Nephron (organoid): ENCODE measurements at regions not wholly inside any gene's neighbourhood (a gene's known extent, or its start where the extent isn't known, plus 50 kb on each side); places are given as distances from the start of the nearest gene placed in this dataset.
A peak's percentile ranks its signal among the peaks of the same experiment; 100 is the strongest.

Experiments
- H3K27ac Mint-ChIP-seq, 3 experiments: 2 replicates each; pipeline ENCODE4 v1.8.0; 2020; ENCODE audit warnings: mixed read lengths in 3 of 3, mild to moderate bottlenecking in 2 of 3, moderate library complexity in 1 of 3
- H3K27me3 Mint-ChIP-seq: 2 replicates; pipeline ENCODE4 v1.8.0; 2021; ENCODE audit warnings: low read depth, mild to moderate bottlenecking, moderate library complexity, mixed read lengths
- H3K36me3 Mint-ChIP-seq: 2 replicates; pipeline ENCODE4 v1.8.0; 2020; ENCODE audit warnings: low read depth, mixed read lengths
- H3K4me1 Mint-ChIP-seq: 2 replicates; pipeline ENCODE4 v1.8.0; 2020; ENCODE audit warnings: mixed read lengths
- H3K4me3 Mint-ChIP-seq, 3 experiments: 2 replicates each; pipeline ENCODE4 v1.8.0; 2020; ENCODE audit warnings: mild to moderate bottlenecking in 3 of 3, mixed read lengths in 3 of 3, moderate library complexity in 2 of 3
- H3K9me3 Mint-ChIP-seq: 2 replicates; pipeline ENCODE4 v1.8.0; 2020; ENCODE audit warnings: mixed read lengths
- TF ChIP-seq, protein P1 (sequence below), 3 experiments: fragments of 200-600 bp; sonication (generic); IDR thresholded peaks; one replicate each; pipeline ENCODE4 v1.5.0; 2021; ENCODE audit warnings: antibody characterized with exemption in 3 of 3; ENCODE audit not compliant: unreplicated experiment in 3 of 3

DNA sequence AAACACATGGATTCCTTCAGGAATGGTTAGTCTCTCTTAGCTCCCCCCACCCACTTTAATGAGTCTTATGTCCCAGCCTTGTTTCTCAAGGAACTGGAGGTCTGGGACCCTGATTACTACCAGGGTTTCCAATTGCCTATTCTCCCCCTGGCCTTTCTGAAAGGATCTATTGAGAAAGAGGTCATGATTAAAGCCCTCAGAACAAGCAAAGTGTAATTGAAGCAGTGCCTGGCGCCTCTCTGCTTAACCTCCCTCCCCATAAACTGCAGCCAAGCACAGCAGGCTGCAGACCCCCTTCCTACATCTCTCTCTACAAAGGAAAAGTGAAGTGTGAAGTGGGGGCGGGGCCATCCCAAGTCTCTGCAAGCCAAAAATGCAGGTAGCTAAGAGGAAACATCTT is 159.7 kb upstream of the CDH11 start:
- H3K4me3 Mint-ChIP-seq: no peak overlapping the region
- H3K27me3 Mint-ChIP-seq: peaks cover 4% of the 10 kb centered on the region
- no peaks in the 10 kb centered on the region for H3K9me3 Mint-ChIP-seq
- no peaks in the 10 kb centered on the region for H3K36me3 Mint-ChIP-seq
- H3K4me1 Mint-ChIP-seq: peaks cover 52% of the 10 kb centered on the region
- H3K27ac Mint-ChIP-seq: peak overlapping the region; percentile 30 to 79 (median 49)
- TF ChIP-seq, protein P1, sequence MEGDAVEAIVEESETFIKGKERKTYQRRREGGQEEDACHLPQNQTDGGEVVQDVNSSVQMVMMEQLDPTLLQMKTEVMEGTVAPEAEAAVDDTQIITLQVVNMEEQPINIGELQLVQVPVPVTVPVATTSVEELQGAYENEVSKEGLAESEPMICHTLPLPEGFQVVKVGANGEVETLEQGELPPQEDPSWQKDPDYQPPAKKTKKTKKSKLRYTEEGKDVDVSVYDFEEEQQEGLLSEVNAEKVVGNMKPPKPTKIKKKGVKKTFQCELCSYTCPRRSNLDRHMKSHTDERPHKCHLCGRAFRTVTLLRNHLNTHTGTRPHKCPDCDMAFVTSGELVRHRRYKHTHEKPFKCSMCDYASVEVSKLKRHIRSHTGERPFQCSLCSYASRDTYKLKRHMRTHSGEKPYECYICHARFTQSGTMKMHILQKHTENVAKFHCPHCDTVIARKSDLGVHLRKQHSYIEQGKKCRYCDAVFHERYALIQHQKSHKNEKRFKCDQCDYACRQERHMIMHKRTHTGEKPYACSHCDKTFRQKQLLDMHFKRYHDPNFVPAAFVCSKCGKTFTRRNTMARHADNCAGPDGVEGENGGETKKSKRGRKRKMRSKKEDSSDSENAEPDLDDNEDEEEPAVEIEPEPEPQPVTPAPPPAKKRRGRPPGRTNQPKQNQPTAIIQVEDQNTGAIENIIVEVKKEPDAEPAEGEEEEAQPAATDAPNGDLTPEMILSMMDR (IDR thresholded peaks at IDR 0.05; ENCODE audit: unreplicated experiment in 3 of 3): no peak

DNA sequence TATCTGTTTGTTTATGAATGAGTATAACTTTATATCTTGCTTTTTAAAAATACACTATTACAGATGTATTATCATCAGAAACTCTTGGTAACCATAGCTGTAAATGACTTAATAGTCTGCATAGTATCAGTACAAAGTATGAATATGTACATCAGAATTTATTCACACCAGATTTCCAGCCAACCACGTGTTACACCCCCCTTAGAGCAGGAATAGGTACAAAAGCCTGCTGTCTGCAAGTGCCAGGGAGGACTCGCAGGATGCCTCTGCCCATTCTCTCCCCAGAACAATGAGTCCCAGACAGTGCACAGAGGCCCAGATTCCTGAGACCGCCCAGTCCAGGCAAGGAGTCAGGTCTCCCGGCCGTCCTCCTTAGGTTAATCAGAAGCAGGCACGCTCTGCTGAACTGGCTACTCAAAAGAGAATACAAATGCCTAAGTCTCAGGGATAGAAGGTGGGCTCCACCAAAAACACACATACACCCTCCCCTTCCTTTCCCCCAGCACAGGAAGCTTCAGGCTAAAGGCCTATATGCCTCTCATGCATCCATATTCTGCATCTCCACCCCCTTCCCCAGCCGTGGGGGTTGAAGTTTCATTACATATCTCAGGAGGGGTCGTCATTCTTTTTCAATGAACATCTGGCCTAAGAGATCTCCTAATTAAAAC is 159.1 kb upstream of the CDH11 start:
- Mint-ChIP-seq H3K4me1 (peaks cover 52% of the 10 kb centered on the region), H3K4me3 (no peak overlapping the region), H3K27me3 (peaks cover 4% of the 10 kb centered on the region), H3K36me3 (no peaks in the 10 kb centered on the region), H3K9me3 (no peaks in the 10 kb centered on the region), H3K27ac (peak overlapping the region; percentile 30 to 79 (median 49))
- TF ChIP-seq, protein P1 (IDR thresholded peaks at IDR 0.05; ENCODE audit: unreplicated experiment in 3 of 3): no peak

DNA sequence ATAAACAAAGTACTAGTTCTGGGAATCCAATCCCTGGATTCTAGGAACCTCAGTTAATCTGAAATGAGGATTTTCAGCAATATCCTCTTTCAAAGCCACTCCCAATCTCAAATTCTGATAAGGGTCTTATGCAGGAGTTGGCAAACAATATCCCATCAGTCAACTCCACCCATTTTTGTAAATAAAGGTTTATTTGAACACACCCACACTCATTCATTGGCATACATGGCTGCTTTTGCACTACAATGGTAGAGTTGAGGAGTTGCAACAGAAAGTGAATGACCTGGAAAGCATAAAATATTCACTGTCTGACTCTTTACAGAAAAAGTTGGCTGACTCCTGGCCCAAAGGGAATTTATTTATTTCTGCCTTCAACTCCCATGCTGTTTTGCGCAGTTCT is 157.7 kb upstream of the CDH11 start:
- H3K4me3 Mint-ChIP-seq: no peak overlapping the region
- no peaks in the 10 kb centered on the region for H3K36me3 Mint-ChIP-seq
- H3K4me1 Mint-ChIP-seq: peaks cover 39% of the 10 kb centered on the region
- no peak overlapping the region for H3K27ac Mint-ChIP-seq
- H3K9me3 Mint-ChIP-seq: no peaks in the 10 kb centered on the region
- TF ChIP-seq, protein P1 (IDR thresholded peaks at IDR 0.05; ENCODE audit: unreplicated experiment in 3 of 3): no peak
- H3K27me3 Mint-ChIP-seq: peaks cover 4% of the 10 kb centered on the region

- Mint-ChIP-seq H3K27ac (no peak overlapping the region), H3K4me3 (no peak overlapping the region), H3K36me3 (no peaks in the 10 kb centered on the region), H3K27me3 (peaks cover 4% of the 10 kb centered on the region), H3K9me3 (no peaks in the 10 kb centered on the region), H3K4me1 (peaks cover 32% of the 10 kb centered on the region)
- TF ChIP-seq, protein P1 (IDR thresholded peaks at IDR 0.05; ENCODE audit: unreplicated experiment in 3 of 3): no peak
These were observed 157.0 kb upstream of the CDH11 start for GRCh38 chr16:65278874-65279273.

- no peaks in the 10 kb centered on the region for H3K36me3 Mint-ChIP-seq
- no peak overlapping the region for H3K4me3 Mint-ChIP-seq
- H3K4me1 Mint-ChIP-seq: no peaks in the 10 kb centered on the region
- TF ChIP-seq, protein P1 (IDR thresholded peaks at IDR 0.05; ENCODE audit: unreplicated experiment in 3 of 3): no peak
- peaks cover 7% of the 10 kb centered on the region for H3K27me3 Mint-ChIP-seq
- no peak overlapping the region for H3K27ac Mint-ChIP-seq
- H3K9me3 Mint-ChIP-seq: no peaks in the 10 kb centered on the region
These were observed 152.7 kb upstream of the CDH11 start for GRCh38 chr16:65274566-65274965.
